Ureter (tissue), 1 donor: ENCODE measurements at regions not wholly inside any gene's neighbourhood (a gene's known extent, or its start where the extent isn't known, plus 50 kb on each side); places are given as distances from the start of the nearest gene placed in this dataset.
"Not testable (repeated sequence)": the region's sequence is repeated elsewhere in the genome, so short reads cannot be mapped to it uniquely, and the experiment has no call there.

Source experiments
- DNase-seq: peaks from one replicate; pipeline ENCODE4 v3.0.0-alpha.2; 2020; ENCODE audit warnings: low spot score
- donor health status: DM: yes; HTN: yes; CAD: no.

GRCh38 chr2:39930175-39930917, 151.3 kb upstream of the THUMPD2 start:
- DNase-seq: no peak

- DNase-seq: no peak
Measured at GRCh38 chr2:39929531-39929930, 150.5 kb upstream of the THUMPD2 start.

GRCh38 chr2:39925312-39925711, 146.3 kb upstream of the THUMPD2 start:
- no peak for DNase-seq

- DNase-seq: no peak
Measured at GRCh38 chr2:39923455-39923854, 144.4 kb upstream of the THUMPD2 start.

GRCh38 chr2:39922679-39923405, 143.8 kb upstream of the THUMPD2 start:
- no peak for DNase-seq

- DNase-seq: no peak
Measured at GRCh38 chr2:39920307-39920801, 141.3 kb upstream of the THUMPD2 start.

- no peak for DNase-seq
Measured at GRCh38 chr2:39919511-39920306, 140.7 kb upstream of the THUMPD2 start.

- DNase-seq: no peak
Measured at GRCh38 chr2:39918886-39919285, 139.8 kb upstream of the THUMPD2 start.

- DNase-seq: not testable (repeated sequence)
Measured at GRCh38 chr2:39917371-39917770, 138.3 kb upstream of the THUMPD2 start.

GRCh38 chr2:39914949-39915348, 135.9 kb upstream of the THUMPD2 start:
- no peak for DNase-seq

GRCh38 chr2:39913648-39914461, 134.8 kb upstream of the THUMPD2 start:
- no peak for DNase-seq

- DNase-seq: no peak
Measured at GRCh38 chr2:39902103-39902502, 123.0 kb upstream of the THUMPD2 start.

GRCh38 chr2:39898934-39899333, 119.9 kb upstream of the THUMPD2 start:
- no peak for DNase-seq

GRCh38 chr2:39897273-39897672, 118.2 kb upstream of the THUMPD2 start:
- no peak for DNase-seq

- no peak for DNase-seq
Measured at GRCh38 chr2:39894082-39894481, 115.0 kb upstream of the THUMPD2 start.

GRCh38 chr2:39893616-39894015, 114.6 kb upstream of the THUMPD2 start:
- no peak for DNase-seq

GRCh38 chr2:39881948-39882347, 102.9 kb upstream of the THUMPD2 start:
- no peak for DNase-seq

GRCh38 chr2:39881494-39881893, 102.4 kb upstream of the THUMPD2 start:
- DNase-seq: no peak

- not testable (repeated sequence) for DNase-seq
Measured at GRCh38 chr2:39879001-39879400, 99.9 kb upstream of the THUMPD2 start.

- no peak for DNase-seq
Measured at GRCh38 chr2:39875914-39876267, 96.8 kb upstream of the THUMPD2 start.

GRCh38 chr2:39875182-39875913, 96.3 kb upstream of the THUMPD2 start:
- DNase-seq: no peak
